Stomach (tissue), 4 donors: ENCODE measurements at regions not wholly inside any gene's neighbourhood (a gene's known extent, or its start where the extent isn't known, plus 50 kb on each side); places are given as distances from the start of the nearest gene placed in this dataset.

ENCODE experiments used
- CTCF ChIP-seq, 7 experiments: fragments of 450-650 bp in 4 of 7; fragments of 200-600 bp in 3 of 7; sonication (generic) in 3 of 7; IDR thresholded peaks; one replicate each; pipeline ENCODE4 v1.5.1; 2016 to 2019; ENCODE audit warnings: antibody characterized with exemption in 7 of 7, control low read depth in 2 of 7, mild to moderate bottlenecking in 1 of 7
- EP300 ChIP-seq: sonication (generic); formaldehyde crosslinking; IDR thresholded peaks from one replicate; pipeline ENCODE4 v1.6.1; 2017; ENCODE audit warnings: antibody characterized with exemption
- POLR2A ChIP-seq, 4 donors: fragments of 450-650 bp; IDR thresholded peaks; one replicate each; pipeline ENCODE4 v1.6.1; 2016; ENCODE audit warnings: antibody characterized with exemption in 4 of 4, control low read depth in 2 of 4, mild to moderate bottlenecking in 1 of 4, moderate library complexity in 1 of 4
- POLR2AphosphoS5 ChIP-seq, 3 donors: sonication (generic); formaldehyde crosslinking; IDR thresholded peaks; one replicate each; pipeline ENCODE4 v1.6.1; 2016; ENCODE audit warnings: antibody characterized with exemption in 3 of 3

- TF ChIP-seq CTCF (IDR thresholded peaks at IDR 0.05) (no peak), POLR2A (IDR thresholded peaks at IDR 0.05) (no peak), EP300 (no peak), POLR2AphosphoS5 (IDR thresholded peaks at IDR 0.05) (no peak)
Measured at GRCh38 chr6:147895272-147895671, 386.8 kb downstream of the SAMD5 start.
